Mucosa of stomach (tissue), 1 donor: ENCODE measurements at regions not wholly inside any gene's neighbourhood (a gene's known extent, or its start where the extent isn't known, plus 50 kb on each side); places are given as distances from the start of the nearest gene placed in this dataset.
"Not testable (repeated sequence)": the region's sequence is repeated elsewhere in the genome, so short reads cannot be mapped to it uniquely, and the experiment has no call there.

Source experiments
- H3K27me3 ChIP-seq: one replicate; pipeline ENCODE4 v1.7.0; 2013; ENCODE audit warnings: mild to moderate bottlenecking, low read length; ENCODE audit not compliant: control insufficient read depth, insufficient read depth
- H3K36me3 ChIP-seq: one replicate; pipeline ENCODE4 v1.7.0; 2013; ENCODE audit warnings: low read length; ENCODE audit not compliant: control insufficient read depth, insufficient read depth
- H3K4me1 ChIP-seq: one replicate; pipeline ENCODE4 v1.7.0; 2013; ENCODE audit warnings: mild to moderate bottlenecking, low read length; ENCODE audit not compliant: control insufficient read depth, insufficient read depth
- H3K4me3 ChIP-seq: one replicate; pipeline ENCODE4 v1.7.0; 2013; ENCODE audit warnings: low read length
- H3K9ac ChIP-seq: one replicate; pipeline ENCODE4 v1.7.0; 2013; ENCODE audit warnings: mild to moderate bottlenecking, low read length, moderate library complexity
- H3K9me3 ChIP-seq: one replicate; pipeline ENCODE4 v1.7.0; 2013; ENCODE audit warnings: mild to moderate bottlenecking, low read length, moderate library complexity; ENCODE audit not compliant: control insufficient read depth
- donor health status: Pancreatic carcinoma.

- no peaks in the 10 kb centered on the region for H3K36me3 ChIP-seq
- no peak overlapping the region for H3K4me3 ChIP-seq
- no peak overlapping the region for H3K9ac ChIP-seq
- no peaks in the 10 kb centered on the region for H3K27me3 ChIP-seq
- H3K9me3 ChIP-seq, result no peaks in the 10 kb centered on the region
- no peaks in the 10 kb centered on the region for H3K4me1 ChIP-seq
Observed at GRCh38 chr2:180539541-180539940, 440.9 kb upstream of the UBE2E3 start.

DNA sequence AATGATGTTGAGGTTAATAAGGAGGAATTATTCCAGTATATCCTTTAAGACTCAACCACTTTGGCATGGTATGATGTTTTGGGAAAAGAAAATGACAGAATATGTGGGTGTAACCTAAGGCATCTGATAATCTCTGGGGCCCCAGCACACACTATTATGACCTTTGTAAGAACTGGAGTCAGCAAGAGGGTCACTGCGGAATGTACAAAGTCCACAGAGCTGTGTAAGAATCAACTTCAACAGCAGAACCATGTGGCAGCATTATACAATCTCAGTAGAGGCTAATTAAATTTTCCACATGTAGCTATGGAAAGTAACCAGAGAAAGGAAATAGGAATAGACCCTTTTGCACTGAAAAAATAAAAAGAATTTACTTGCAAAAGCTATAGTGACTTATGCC is 445.1 kb upstream of the UBE2E3 start:
- Histone ChIP-seq H3K4me1 (no peaks in the 10 kb centered on the region), H3K4me3 (no peak overlapping the region), H3K27me3 (no peaks in the 10 kb centered on the region), H3K9me3 (no peaks in the 10 kb centered on the region), H3K9ac (no peak overlapping the region), H3K36me3 (no peaks in the 10 kb centered on the region)

DNA sequence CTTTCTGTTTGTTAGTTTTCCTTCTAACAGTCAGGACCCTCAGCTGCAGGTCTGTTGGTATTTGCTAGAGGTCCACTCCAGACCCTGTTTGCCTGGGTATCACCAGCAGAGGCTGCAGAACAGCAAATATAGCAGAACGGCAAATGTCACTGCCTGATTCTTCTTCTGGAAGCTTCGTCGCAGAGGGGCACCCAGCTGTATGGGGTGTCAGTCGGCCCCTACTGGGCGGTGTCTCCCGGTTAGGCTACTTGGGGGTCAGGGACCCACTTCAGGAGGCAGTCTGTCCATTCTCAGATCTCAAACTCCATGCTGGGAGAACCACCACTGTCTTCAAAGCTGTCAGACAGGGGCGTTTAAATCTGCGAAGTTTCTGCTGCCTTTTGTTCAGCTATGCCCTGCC is 448.6 kb upstream of the UBE2E3 start:
- not testable (repeated sequence) for H3K9ac ChIP-seq, H3K4me3 ChIP-seq, H3K27me3 ChIP-seq, H3K36me3 ChIP-seq, H3K9me3 ChIP-seq, H3K4me1 ChIP-seq

DNA sequence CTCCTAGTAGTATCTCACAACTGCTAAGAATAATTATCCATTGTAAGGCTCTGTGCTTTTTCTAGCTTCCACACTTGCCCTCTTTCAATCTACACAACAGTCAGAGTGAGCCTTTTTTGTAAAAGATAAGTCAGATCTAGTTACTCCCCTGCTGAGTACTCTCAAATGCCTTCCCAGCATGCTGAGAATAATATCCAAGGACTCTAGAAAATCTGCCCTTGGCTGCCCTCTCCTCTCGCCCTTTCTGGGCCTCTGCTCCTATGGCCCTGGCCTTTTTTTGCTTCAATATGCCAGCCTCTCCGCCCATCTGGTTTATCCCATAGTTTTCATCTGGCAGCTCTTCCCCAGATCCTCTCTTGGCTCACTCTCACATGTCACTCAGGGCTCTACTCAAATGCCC is 455.9 kb upstream of the UBE2E3 start:
- Histone ChIP-seq H3K27me3 (no peaks in the 10 kb centered on the region), H3K36me3 (no peaks in the 10 kb centered on the region), H3K9me3 (no peaks in the 10 kb centered on the region), H3K4me1 (peaks cover 24% of the 10 kb centered on the region), H3K9ac (no peak overlapping the region), H3K4me3 (no peak overlapping the region)

DNA sequence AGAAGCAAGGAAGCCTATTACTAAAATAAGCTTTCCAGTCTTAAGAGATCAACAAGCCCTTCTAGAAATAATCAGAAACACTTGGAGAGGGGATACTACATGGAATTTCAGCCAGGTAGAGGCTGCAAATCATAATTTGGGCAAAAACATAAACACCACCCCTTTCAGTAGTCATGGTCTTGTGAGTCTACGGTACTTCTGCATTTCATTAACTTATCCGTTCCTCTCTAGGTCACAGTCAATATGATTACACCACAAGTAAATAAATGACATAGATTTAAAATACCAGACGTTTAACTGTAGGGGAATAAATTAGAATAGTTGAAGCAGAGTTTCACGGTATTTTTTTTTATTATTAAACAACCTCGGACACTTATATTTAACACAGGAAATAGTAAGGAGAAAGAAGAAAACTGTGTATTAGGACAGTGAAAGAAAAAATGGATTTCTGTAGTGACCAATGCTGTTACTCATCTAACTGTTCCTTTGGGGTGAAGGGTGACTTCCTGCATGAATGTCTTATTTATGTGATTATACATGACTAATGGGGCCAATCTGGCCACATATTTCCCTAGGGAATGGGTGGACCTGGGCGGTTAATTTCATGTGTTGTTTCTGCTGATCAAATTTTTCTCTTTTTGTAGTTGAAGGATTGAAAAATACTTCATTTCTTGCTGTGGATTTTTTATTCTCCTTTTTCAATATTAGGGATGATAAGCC is 456.6 kb upstream of the UBE2E3 start:
- H3K27me3 ChIP-seq, result no peaks in the 10 kb centered on the region
- no peaks in the 10 kb centered on the region for H3K9me3 ChIP-seq
- no peaks in the 10 kb centered on the region for H3K36me3 ChIP-seq
- H3K4me1 ChIP-seq, result peaks cover 28% of the 10 kb centered on the region
- no peak overlapping the region for H3K4me3 ChIP-seq
- no peak overlapping the region for H3K9ac ChIP-seq

DNA sequence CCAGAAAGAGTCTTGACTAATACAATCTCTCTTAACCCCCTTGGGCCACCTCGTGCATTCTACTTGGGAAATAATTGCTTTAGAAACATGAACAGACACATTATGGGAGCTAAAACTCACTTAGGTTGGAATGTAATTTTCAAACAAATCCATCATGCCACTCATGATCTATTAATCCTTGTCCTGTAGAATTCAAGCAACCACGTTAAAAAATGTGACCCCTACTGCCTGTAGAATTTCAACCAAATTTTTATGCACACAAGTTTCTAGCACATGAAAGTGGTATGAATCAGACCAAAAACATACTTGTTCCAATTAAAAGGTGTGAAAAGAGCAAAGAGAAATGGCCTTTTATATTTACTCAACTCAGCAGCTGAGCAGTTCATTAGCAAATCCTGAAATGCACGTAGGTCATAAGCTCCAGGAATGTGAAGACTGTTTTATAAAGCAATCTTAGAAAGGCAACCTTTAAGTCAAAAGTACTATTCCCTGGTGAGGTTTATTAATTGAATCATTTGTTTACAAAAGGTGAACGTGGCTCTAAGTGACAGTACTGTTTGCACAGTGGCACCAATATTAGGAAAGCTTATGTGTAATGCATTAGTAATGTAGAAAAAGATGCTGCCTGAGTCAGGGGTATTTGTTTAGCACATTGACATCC is 459.4 kb upstream of the UBE2E3 start:
- Histone ChIP-seq H3K36me3 (no peaks in the 10 kb centered on the region), H3K27me3 (no peaks in the 10 kb centered on the region), H3K9me3 (no peaks in the 10 kb centered on the region), H3K4me1 (peaks cover 31% of the 10 kb centered on the region), H3K4me3 (no peak overlapping the region), H3K9ac (no peak overlapping the region)

DNA sequence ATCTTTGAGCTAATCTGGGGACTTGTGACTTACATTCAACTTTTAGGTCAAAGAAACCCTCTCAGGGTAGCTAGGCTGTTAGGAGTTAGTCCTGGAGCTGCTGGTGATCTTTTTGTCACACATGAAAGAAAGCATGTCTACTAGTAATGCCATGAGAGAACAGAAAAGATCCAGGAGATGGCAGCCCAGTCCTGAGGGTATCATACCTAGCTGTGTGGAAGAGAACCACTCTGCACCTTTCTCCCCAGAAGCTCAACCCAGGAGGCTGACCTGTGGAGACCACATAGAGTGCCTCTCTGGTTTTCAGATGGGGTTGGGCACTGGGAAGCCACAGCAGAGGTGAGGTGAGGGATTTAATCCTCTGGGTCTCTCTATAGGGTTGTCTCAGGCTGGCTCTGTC is 460.2 kb upstream of the UBE2E3 start:
- Histone ChIP-seq H3K4me1 (peaks cover 31% of the 10 kb centered on the region), H3K36me3 (no peaks in the 10 kb centered on the region), H3K4me3 (no peak overlapping the region), H3K9me3 (no peaks in the 10 kb centered on the region), H3K9ac (no peak overlapping the region), H3K27me3 (no peaks in the 10 kb centered on the region)

GRCh38 chr2:180519276-180519675 is 461.1 kb upstream of the UBE2E3 start:
- H3K36me3 ChIP-seq, result no peaks in the 10 kb centered on the region
- peaks cover 26% of the 10 kb centered on the region for H3K4me1 ChIP-seq
- no peaks in the 10 kb centered on the region for H3K27me3 ChIP-seq
- H3K9me3 ChIP-seq, result no peaks in the 10 kb centered on the region
- H3K9ac ChIP-seq, result no peak overlapping the region
- no peak overlapping the region for H3K4me3 ChIP-seq

DNA sequence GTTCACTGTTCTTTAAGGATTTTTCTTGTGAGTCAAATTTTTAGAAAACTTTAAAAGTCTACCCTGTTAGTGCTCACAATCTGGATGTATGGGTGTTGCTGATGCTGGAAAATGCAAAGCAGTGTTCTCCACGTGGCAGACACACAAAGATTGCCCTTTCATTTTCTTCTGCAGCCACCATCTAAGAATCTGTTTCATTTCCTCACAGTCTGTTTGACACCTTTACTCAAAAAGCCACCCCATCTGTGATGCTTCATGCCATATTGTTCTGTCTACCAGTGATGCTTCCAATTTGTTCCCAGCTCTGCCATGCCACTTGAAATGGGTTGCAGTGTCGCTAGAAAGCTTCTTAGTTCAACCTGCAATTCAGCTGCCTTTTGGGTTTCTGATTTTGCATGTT is 464.2 kb upstream of the UBE2E3 start:
- Histone ChIP-seq H3K27me3 (no peaks in the 10 kb centered on the region), H3K4me1 (peaks cover 22% of the 10 kb centered on the region), H3K9ac (no peak overlapping the region)

DNA sequence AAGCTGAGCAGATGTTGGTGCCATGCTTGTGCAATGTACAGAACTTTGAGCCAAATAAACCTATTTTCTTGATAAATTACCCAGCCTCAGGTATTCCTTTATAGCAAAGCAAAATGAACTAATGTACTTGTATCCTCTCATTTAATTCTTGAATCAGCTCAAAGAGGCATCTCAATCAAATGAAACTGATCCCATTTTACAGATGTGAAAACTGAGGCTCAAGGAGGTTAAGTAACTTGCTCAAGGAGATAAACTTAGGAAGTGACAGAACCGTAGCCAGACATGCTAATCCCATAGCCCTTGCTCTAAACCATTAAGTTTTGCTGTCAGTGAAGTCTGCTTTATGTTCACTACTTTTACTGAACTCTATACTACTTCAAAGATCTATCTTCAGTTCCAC is 467.0 kb upstream of the UBE2E3 start:
- H3K4me3 ChIP-seq, result no peak overlapping the region
- H3K27me3 ChIP-seq, result no peaks in the 10 kb centered on the region
- no peaks in the 10 kb centered on the region for H3K36me3 ChIP-seq
- no peak overlapping the region for H3K9ac ChIP-seq
- no peaks in the 10 kb centered on the region for H3K4me1 ChIP-seq
- H3K9me3 ChIP-seq, result no peaks in the 10 kb centered on the region

More for the DNA sequence above, 464.2 kb upstream of the UBE2E3 start:
- no peak overlapping the region for H3K4me3 ChIP-seq
- no peaks in the 10 kb centered on the region for H3K9me3 ChIP-seq
- H3K36me3 ChIP-seq, result no peaks in the 10 kb centered on the region

DNA sequence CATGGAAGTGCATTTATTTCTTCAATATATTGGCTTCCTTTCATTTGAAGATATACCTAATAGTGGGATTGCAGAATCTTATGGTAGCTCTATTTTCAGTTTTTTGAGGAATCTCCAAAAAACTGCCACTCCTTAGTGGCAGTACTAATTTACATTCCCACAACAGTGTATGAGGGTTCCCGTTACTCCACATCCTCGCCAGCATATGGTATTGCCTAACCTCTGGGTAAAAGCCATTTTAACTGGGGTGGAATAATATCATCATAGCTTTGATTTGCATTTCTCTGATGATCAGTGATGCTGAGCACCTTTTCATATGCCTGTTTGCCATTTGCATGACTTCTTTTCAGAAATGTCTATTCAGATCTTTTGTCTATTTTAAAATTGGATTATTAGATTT is 471.9 kb upstream of the UBE2E3 start:
- Histone ChIP-seq H3K9ac (no peak overlapping the region), H3K4me3 (no peak overlapping the region), H3K27me3 (no peaks in the 10 kb centered on the region), H3K9me3 (no peaks in the 10 kb centered on the region), H3K36me3 (no peaks in the 10 kb centered on the region), H3K4me1 (no peaks in the 10 kb centered on the region)

DNA sequence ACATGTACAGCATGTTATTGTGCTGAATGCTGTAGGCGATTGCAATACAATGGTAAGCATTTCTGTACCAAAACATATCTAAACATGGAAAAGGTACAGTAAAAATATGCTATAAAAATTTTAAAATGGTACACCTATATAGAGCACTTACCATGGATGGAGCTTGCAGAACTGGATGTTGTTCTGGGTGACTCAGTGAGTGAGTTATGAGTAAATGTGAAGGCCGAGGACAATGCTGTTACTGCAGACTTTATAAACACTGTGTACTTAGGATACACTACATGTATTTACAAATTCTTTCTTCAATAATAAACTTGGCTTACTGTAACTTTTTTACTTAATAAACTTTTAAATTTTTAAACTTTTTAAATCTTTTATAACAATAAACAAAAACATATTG is 473.4 kb upstream of the UBE2E3 start:
- Histone ChIP-seq H3K27me3 (no peaks in the 10 kb centered on the region), H3K9ac (no peak overlapping the region), H3K9me3 (no peaks in the 10 kb centered on the region), H3K4me3 (no peak overlapping the region), H3K4me1 (no peaks in the 10 kb centered on the region), H3K36me3 (no peaks in the 10 kb centered on the region)
